Mesendoderm (in vitro differentiated cells): ENCODE measurements at regions not wholly inside any gene's neighbourhood (a gene's known extent, or its start where the extent isn't known, plus 50 kb on each side); places are given as distances from the start of the nearest gene placed in this dataset.

Experiments used
- DNase-seq: peaks from one replicate; pipeline ENCODE4 v3.0.0; 2013
- H2AK5ac ChIP-seq: 2 replicates; pipeline ENCODE4 v1.6.1; 2013; ENCODE audit warnings: low read length, inconsistent platforms
- H2BK120ac ChIP-seq: 2 replicates; pipeline ENCODE4 v1.6.1; 2013; ENCODE audit warnings: low read depth, mild to moderate bottlenecking, low read length, moderate library complexity, mixed read lengths
- H2BK15ac ChIP-seq: replicated peaks from 2 replicates; pipeline ENCODE4 v1.6.1; 2013; ENCODE audit warnings: low read depth, mild to moderate bottlenecking, moderate library complexity
- H2BK5ac ChIP-seq: 2 replicates; pipeline ENCODE4 v1.6.1; 2013; ENCODE audit warnings: low read length, inconsistent platforms
- H3K18ac ChIP-seq: 2 replicates; pipeline ENCODE4 v1.6.1; 2013; ENCODE audit warnings: mild to moderate bottlenecking, low read length, mixed read lengths
- H3K23ac ChIP-seq: one replicate; pipeline ENCODE4 v1.6.1; 2013; ENCODE audit warnings: low read length
- H3K27ac ChIP-seq: 2 replicates; pipeline ENCODE4 v1.5.1; 2013; ENCODE audit warnings: low read depth, mild to moderate bottlenecking, inconsistent platforms, low read length, moderate library complexity
- H3K27me3 ChIP-seq: 2 replicates; pipeline ENCODE4 v1.6.1; 2013; ENCODE audit warnings: low read length, control low read depth, mild to moderate bottlenecking, inconsistent platforms; ENCODE audit not compliant: insufficient read depth, poor library complexity
- H3K36me3 ChIP-seq: 2 replicates; pipeline ENCODE4 v1.6.1; 2013; ENCODE audit warnings: low read length, inconsistent platforms; ENCODE audit not compliant: control insufficient read depth, insufficient read depth
- H3K4ac ChIP-seq: one replicate; pipeline ENCODE4 v1.6.1; 2013; ENCODE audit warnings: low read depth, mild to moderate bottlenecking, low read length, moderate library complexity
- H3K4me1 ChIP-seq: 2 replicates; pipeline ENCODE4 v1.6.1; 2013; ENCODE audit warnings: low read depth, low read length, inconsistent platforms; ENCODE audit not compliant: control insufficient read depth
- H3K4me2 ChIP-seq: 2 replicates; pipeline ENCODE4 v1.6.1; 2013; ENCODE audit warnings: low read length
- H3K4me3 ChIP-seq: 2 replicates; pipeline ENCODE4 v1.5.1; 2013; ENCODE audit warnings: mild to moderate bottlenecking, low read length
- H3K56ac ChIP-seq: one replicate; pipeline ENCODE4 v1.6.1; 2013; ENCODE audit warnings: low read length
- H3K79me1 ChIP-seq: 2 replicates; pipeline ENCODE4 v1.6.1; 2013; ENCODE audit warnings: low read length, inconsistent platforms
- H3K79me2 ChIP-seq: 2 replicates; pipeline ENCODE4 v1.6.1; 2013; ENCODE audit warnings: mild to moderate bottlenecking, low read length; ENCODE audit not compliant: control insufficient read depth, insufficient read depth
- H3K9ac ChIP-seq: 2 replicates; pipeline ENCODE4 v1.6.1; 2013; ENCODE audit warnings: low read length, inconsistent platforms
- H4K5ac ChIP-seq: one replicate; pipeline ENCODE4 v1.6.1; 2013; ENCODE audit warnings: low read length
- H4K8ac ChIP-seq: one replicate; pipeline ENCODE4 v1.6.1; 2013; ENCODE audit warnings: low read depth, mild to moderate bottlenecking, control low read depth, low read length, moderate library complexity
- WGBS: extraction: QIAGEN DNeasy Blood & Tissue Kit; methylation state at CpG from one replicate; pipeline ENCODE4 v1.1.7; 2013; ENCODE audit warnings: low lambda C conversion rate, missing lambda C conversion rate; ENCODE audit not compliant: insufficient coverage; ENCODE audit errors: extremely low coverage; 5-methylcytosine and 5-hydroxymethylcytosine counted together

DNA sequence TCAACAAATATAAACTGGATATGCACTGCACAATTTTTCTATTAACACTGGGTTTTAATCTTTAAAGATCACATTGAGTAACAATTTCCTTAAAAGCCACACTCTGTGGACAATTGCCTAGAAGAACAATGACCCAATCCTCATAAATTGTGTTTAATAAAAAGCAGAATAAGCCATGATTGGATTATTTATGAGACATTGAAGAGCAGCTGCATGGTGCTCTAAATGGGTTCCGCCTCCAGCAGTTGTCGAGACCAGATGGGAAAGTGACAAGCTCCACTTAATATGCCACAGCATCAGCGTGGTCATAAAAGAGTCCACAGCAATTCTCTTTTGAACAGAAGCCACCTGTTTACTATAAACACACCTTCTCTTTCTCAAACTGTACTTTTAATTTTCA, 635.2 kb upstream of the FRG1 start:
- Histone ChIP-seq H3K56ac (no peak overlapping the region), H3K4me3 (no peak overlapping the region), H3K4me2 (no peak overlapping the region), H3K4ac (no peak overlapping the region), H3K9ac (no peak overlapping the region), H3K27ac (no peak overlapping the region), H3K4me1 (no peaks in the 10 kb centered on the region), H4K8ac (no peak overlapping the region), H3K27me3 (no peaks in the 10 kb centered on the region), H3K79me1 (no peaks in the 10 kb centered on the region), H2AK5ac (no peak overlapping the region), H3K18ac (no peak overlapping the region), H3K36me3 (no peaks in the 10 kb centered on the region), H4K5ac (no peak overlapping the region), H2BK5ac (no peak overlapping the region), H3K79me2 (no peaks in the 10 kb centered on the region), H2BK120ac (no peak overlapping the region), H3K23ac (no peak overlapping the region), H2BK15ac (no peak overlapping the region)
- WGBS = no CpG with 5 or more reads among the region's 3 CpGs
- DNase-seq = no peak

GRCh38 chr4:189311251-189311650, 629.4 kb upstream of the FRG1 start:
- Histone ChIP-seq H3K79me1 (no peaks in the 10 kb centered on the region), H2BK120ac (no peak overlapping the region), H2AK5ac (no peak overlapping the region), H3K79me2 (no peaks in the 10 kb centered on the region), H3K36me3 (no peaks in the 10 kb centered on the region), H3K4ac (no peak overlapping the region), H3K23ac (no peak overlapping the region), H3K9ac (no peak overlapping the region), H3K4me2 (no peak overlapping the region), H3K27me3 (no peaks in the 10 kb centered on the region), H3K56ac (no peak overlapping the region), H3K18ac (no peak overlapping the region), H3K4me3 (no peak overlapping the region), H2BK15ac (no peak overlapping the region), H3K27ac (no peak overlapping the region), H4K8ac (no peak overlapping the region), H2BK5ac (no peak overlapping the region), H3K4me1 (no peaks in the 10 kb centered on the region), H4K5ac (no peak overlapping the region)
- WGBS = no CpG with 5 or more reads among the region's 1 CpG
- no peak for DNase-seq

DNA sequence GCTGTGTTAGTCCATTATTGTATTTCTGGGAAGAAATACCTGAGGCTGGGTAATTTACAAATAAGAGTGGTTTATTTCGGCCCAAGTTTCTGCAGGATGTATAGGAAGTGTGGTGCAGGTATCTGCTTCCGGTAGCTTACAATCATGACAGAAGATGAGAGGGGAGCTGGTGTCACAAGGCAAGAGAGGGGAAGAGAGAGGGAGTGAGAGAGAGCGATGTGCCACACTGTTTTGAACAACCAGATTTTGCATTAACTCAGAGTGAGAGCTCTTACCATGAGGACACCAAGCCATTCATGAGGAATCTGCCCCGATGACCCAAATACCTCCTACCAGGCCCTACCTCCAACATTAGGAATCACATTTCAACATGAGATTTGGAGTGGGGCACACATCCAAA, 627.6 kb upstream of the FRG1 start:
- no peak overlapping the region for H3K4me2 ChIP-seq
- no peak overlapping the region for H3K18ac ChIP-seq
- WGBS = no CpG with 5 or more reads among the region's 4 CpGs
- no peak for DNase-seq
- H2BK15ac ChIP-seq = no peak overlapping the region
- H4K5ac ChIP-seq = no peak overlapping the region
- no peak overlapping the region for H2AK5ac ChIP-seq
- no peak overlapping the region for H3K56ac ChIP-seq
- H2BK5ac ChIP-seq = no peak overlapping the region
- H4K8ac ChIP-seq = no peak overlapping the region
- H3K27me3 ChIP-seq = no peaks in the 10 kb centered on the region
- H3K9ac ChIP-seq = no peak overlapping the region
- no peak overlapping the region for H2BK120ac ChIP-seq
- no peaks in the 10 kb centered on the region for H3K4me1 ChIP-seq
- no peak overlapping the region for H3K27ac ChIP-seq
- H3K79me2 ChIP-seq = no peaks in the 10 kb centered on the region
- no peaks in the 10 kb centered on the region for H3K79me1 ChIP-seq
- no peak overlapping the region for H3K4me3 ChIP-seq
- no peaks in the 10 kb centered on the region for H3K36me3 ChIP-seq
- no peak overlapping the region for H3K4ac ChIP-seq
- H3K23ac ChIP-seq = no peak overlapping the region

GRCh38 chr4:189313861-189314513, 626.7 kb upstream of the FRG1 start:
- Histone ChIP-seq H3K4ac (no peak overlapping the region), H3K56ac (no peak overlapping the region), H3K18ac (no peak overlapping the region), H3K27me3 (no peaks in the 10 kb centered on the region), H3K4me3 (no peak overlapping the region), H2BK120ac (no peak overlapping the region), H3K79me1 (no peaks in the 10 kb centered on the region), H4K5ac (no peak overlapping the region), H3K23ac (no peak overlapping the region), H3K27ac (no peak overlapping the region), H3K36me3 (no peaks in the 10 kb centered on the region), H4K8ac (no peak overlapping the region), H2BK15ac (no peak overlapping the region), H3K9ac (no peak overlapping the region), H2AK5ac (no peak overlapping the region), H3K79me2 (no peaks in the 10 kb centered on the region), H3K4me1 (no peaks in the 10 kb centered on the region), H2BK5ac (no peak overlapping the region), H3K4me2 (no peak overlapping the region)
- no CpG with 5 or more reads among the region's 24 CpGs for WGBS
- no peak for DNase-seq

- Histone ChIP-seq H3K18ac (no peak overlapping the region), H3K27me3 (no peaks in the 10 kb centered on the region), H2AK5ac (no peak overlapping the region), H3K4ac (no peak overlapping the region), H2BK120ac (no peak overlapping the region), H4K8ac (no peak overlapping the region), H3K4me1 (no peaks in the 10 kb centered on the region), H3K4me3 (no peak overlapping the region), H3K23ac (no peak overlapping the region), H3K79me2 (no peaks in the 10 kb centered on the region), H3K79me1 (no peaks in the 10 kb centered on the region), H3K4me2 (no peak overlapping the region), H3K9ac (no peak overlapping the region), H3K56ac (no peak overlapping the region), H2BK5ac (no peak overlapping the region), H3K27ac (no peak overlapping the region), H3K36me3 (no peaks in the 10 kb centered on the region), H4K5ac (no peak overlapping the region), H2BK15ac (no peak overlapping the region)
- WGBS = no CpG with 5 or more reads among the region's 6 CpGs
- DNase-seq = peak; percentile 60
Observed at GRCh38 chr4:189322426-189322825, 618.2 kb upstream of the FRG1 start.

DNA sequence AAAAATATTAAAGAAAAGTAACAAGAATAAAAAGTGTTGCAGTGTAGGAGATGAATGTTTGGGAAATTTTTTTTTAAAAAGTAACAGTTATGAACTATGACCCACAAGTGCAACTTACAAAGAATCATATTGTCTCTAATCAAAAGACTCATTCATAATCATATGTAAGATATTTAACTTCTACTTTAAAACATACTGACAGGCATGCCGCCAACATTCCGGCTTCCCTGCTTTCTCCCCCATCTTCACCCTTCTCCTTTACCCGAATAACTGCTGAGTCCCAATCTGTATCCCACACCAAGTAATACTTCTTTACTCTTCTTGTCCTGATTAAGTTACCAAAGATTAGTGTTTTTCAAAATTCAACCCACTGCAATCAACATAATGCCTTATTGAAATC, 598.8 kb upstream of the FRG1 start:
- Histone ChIP-seq H3K4me3 (no peak overlapping the region), H3K18ac (no peak overlapping the region), H3K27ac (no peak overlapping the region), H2AK5ac (no peak overlapping the region), H3K27me3 (no peaks in the 10 kb centered on the region), H3K9ac (no peak overlapping the region), H2BK15ac (no peak overlapping the region), H3K23ac (no peak overlapping the region), H3K4me1 (no peaks in the 10 kb centered on the region), H3K56ac (no peak overlapping the region), H4K5ac (no peak overlapping the region), H3K79me2 (no peaks in the 10 kb centered on the region), H2BK120ac (no peak overlapping the region), H4K8ac (no peak overlapping the region), H3K4ac (no peak overlapping the region), H3K79me1 (no peaks in the 10 kb centered on the region), H3K4me2 (no peak overlapping the region), H2BK5ac (no peak overlapping the region), H3K36me3 (no peaks in the 10 kb centered on the region)
- no peak for DNase-seq
- no CpG with 5 or more reads among the region's 3 CpGs for WGBS
